Natural killer cell (primary cell): ENCODE measurements at regions not wholly inside any gene's neighbourhood (a gene's known extent, or its start where the extent isn't known, plus 50 kb on each side); places are given as distances from the start of the nearest gene placed in this dataset.

Source experiments
- ATAC-seq, 3 donors: fragments of 150-1000 bp in 2 of 3; fragments of 200-7000 bp in 1 of 3; cut with Tn5 transposase; 1 replicate in 1 of 3; 2 replicates in 2 of 3; pipeline ENCODE4 v1.10.0; 2021; ENCODE audit warnings: mild to moderate bottlenecking in 2 of 3, moderate library complexity in 2 of 3
- DNase-seq, 2 donors: peaks; one replicate each; pipeline versions ENCODE4 v3.0.0 to v3.0.0-alpha.2; 2013 to 2021; ENCODE audit warnings: mixed read lengths in 1 of 2
- H3K27ac ChIP-seq: one replicate; pipeline ENCODE4 v1.5.1; 2013; ENCODE audit warnings: mild to moderate bottlenecking, low read length
- H3K27me3 ChIP-seq: one replicate; pipeline ENCODE4 v1.6.1; 2013; ENCODE audit warnings: low read length; ENCODE audit not compliant: control insufficient read depth, insufficient read depth
- H3K36me3 ChIP-seq: one replicate; pipeline ENCODE4 v1.6.1; 2013; ENCODE audit warnings: low read length; ENCODE audit not compliant: control insufficient read depth, insufficient read depth
- H3K4me1 ChIP-seq: one replicate; pipeline ENCODE4 v1.6.1; 2013; ENCODE audit warnings: low read length; ENCODE audit not compliant: control insufficient read depth, insufficient read depth
- H3K4me3 ChIP-seq: one replicate; pipeline ENCODE4 v1.5.1; 2013; ENCODE audit warnings: low read length
- H3K9me3 ChIP-seq: one replicate; pipeline ENCODE4 v1.6.1; 2013; ENCODE audit warnings: low read length; ENCODE audit not compliant: control insufficient read depth, insufficient read depth
- H3K27ac Mint-ChIP-seq, 2 donors: one replicate each; pipeline ENCODE4 v1.8.0; 2022; ENCODE audit warnings: mild to moderate bottlenecking in 2 of 2, mixed read lengths in 2 of 2, moderate library complexity in 1 of 2
- H3K27me3 Mint-ChIP-seq, 2 donors: one replicate each; pipeline ENCODE4 v1.8.0; 2022; ENCODE audit warnings: low read depth in 2 of 2, mixed read lengths in 2 of 2
- H3K36me3 Mint-ChIP-seq: one replicate; pipeline ENCODE4 v1.8.0; 2022; ENCODE audit warnings: mixed read lengths
- H3K4me1 Mint-ChIP-seq, 2 donors: one replicate each; pipeline ENCODE4 v1.8.0; 2022; ENCODE audit warnings: mixed read lengths in 2 of 2
- H3K4me3 Mint-ChIP-seq: one replicate; pipeline ENCODE4 v1.8.0; 2022; ENCODE audit warnings: mild to moderate bottlenecking, moderate library complexity, mixed read lengths
- H3K9me3 Mint-ChIP-seq, 2 donors: one replicate each; pipeline ENCODE4 v1.8.0; 2022; ENCODE audit warnings: mixed read lengths in 2 of 2
- WGBS: methylation state at CpG from one replicate; pipeline ENCODE4 v1.1.7; 2013; ENCODE audit warnings: missing lambda C conversion rate; ENCODE audit not compliant: insufficient coverage; 5-methylcytosine and 5-hydroxymethylcytosine counted together
- intact Hi-C: fragments of 100-400 bp; cut with micrococcal nuclease; formaldehyde crosslinking; loops from one replicate; pipeline ENCODE4 v1.14.2; 2022
- TF ChIP-seq, protein P1 (sequence below): fragments of 200-600 bp; IDR thresholded peaks from one replicate; pipeline ENCODE4 v1.8.0; 2022; ENCODE audit warnings: antibody characterized with exemption

DNA sequence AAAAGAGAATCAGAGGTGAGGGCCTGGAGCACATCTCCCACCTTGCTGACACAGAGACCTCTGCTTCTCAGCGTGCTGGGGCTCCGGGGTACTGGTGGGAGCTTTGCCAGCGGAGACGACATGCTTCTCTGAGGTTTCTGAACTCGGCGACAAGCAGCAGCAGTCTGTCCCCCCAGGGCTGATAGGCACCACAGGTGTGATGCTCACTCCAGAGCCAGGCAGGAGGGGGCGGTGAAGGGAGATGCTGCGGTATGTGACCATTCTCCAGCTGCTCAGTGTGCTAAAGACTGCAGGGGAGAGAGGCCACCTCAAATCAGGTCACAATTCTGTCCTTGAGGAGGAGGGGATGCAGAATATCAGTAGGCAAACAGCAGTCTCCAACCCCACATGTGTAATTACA, 219.9 kb downstream of the ALDH8A1 start:
- 93% methylated on average over 8 of the region's 8 CpGs for WGBS
- Histone ChIP-seq H3K27ac (no peak overlapping the region), H3K9me3 (no peaks in the 10 kb centered on the region), H3K4me1 (no peaks in the 10 kb centered on the region), H3K27me3 (peaks cover 2% of the 10 kb centered on the region), H3K36me3 (no peaks in the 10 kb centered on the region), H3K4me3 (no peak overlapping the region)
- intact Hi-C loops, result no loop called here
- Mint-ChIP-seq H3K4me1 (no peaks in the 10 kb centered on the region), H3K27me3 (peaks cover 0 to 6% of the 10 kb centered on the region in 2 donors), H3K27ac (no peak overlapping the region), H3K36me3 (no peaks in the 10 kb centered on the region), H3K4me3 (no peak overlapping the region), H3K9me3 (no peaks in the 10 kb centered on the region)
- ATAC-seq (no peak), DNase-seq (no peak)
- TF ChIP-seq, protein P1, sequence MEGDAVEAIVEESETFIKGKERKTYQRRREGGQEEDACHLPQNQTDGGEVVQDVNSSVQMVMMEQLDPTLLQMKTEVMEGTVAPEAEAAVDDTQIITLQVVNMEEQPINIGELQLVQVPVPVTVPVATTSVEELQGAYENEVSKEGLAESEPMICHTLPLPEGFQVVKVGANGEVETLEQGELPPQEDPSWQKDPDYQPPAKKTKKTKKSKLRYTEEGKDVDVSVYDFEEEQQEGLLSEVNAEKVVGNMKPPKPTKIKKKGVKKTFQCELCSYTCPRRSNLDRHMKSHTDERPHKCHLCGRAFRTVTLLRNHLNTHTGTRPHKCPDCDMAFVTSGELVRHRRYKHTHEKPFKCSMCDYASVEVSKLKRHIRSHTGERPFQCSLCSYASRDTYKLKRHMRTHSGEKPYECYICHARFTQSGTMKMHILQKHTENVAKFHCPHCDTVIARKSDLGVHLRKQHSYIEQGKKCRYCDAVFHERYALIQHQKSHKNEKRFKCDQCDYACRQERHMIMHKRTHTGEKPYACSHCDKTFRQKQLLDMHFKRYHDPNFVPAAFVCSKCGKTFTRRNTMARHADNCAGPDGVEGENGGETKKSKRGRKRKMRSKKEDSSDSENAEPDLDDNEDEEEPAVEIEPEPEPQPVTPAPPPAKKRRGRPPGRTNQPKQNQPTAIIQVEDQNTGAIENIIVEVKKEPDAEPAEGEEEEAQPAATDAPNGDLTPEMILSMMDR, result no peak

GRCh38 chr6:134729561-134729960, 220.3 kb downstream of the ALDH8A1 start:
- TF ChIP-seq, protein P1, result no peak
- no peak overlapping the region for H3K4me3 Mint-ChIP-seq
- H3K36me3 Mint-ChIP-seq, result no peaks in the 10 kb centered on the region
- DNase-seq, result no peak
- 72% methylated on average over 2 of the region's 4 CpGs for WGBS
- H3K9me3 Mint-ChIP-seq, result no peaks in the 10 kb centered on the region
- H3K27ac ChIP-seq, result no peak overlapping the region
- H3K9me3 ChIP-seq, result no peaks in the 10 kb centered on the region
- peaks cover 2% of the 10 kb centered on the region for H3K27me3 ChIP-seq
- H3K4me1 Mint-ChIP-seq, result no peaks in the 10 kb centered on the region
- H3K4me1 ChIP-seq, result no peaks in the 10 kb centered on the region
- intact Hi-C loops, result no loop called here
- H3K27me3 Mint-ChIP-seq, result peaks cover 0 to 6% of the 10 kb centered on the region in 2 donors
- H3K4me3 ChIP-seq, result no peak overlapping the region
- no peak overlapping the region for H3K27ac Mint-ChIP-seq
- no peak for ATAC-seq
- H3K36me3 ChIP-seq, result no peaks in the 10 kb centered on the region

- ATAC-seq (no peak), DNase-seq (no peak)
- Mint-ChIP-seq H3K27me3 (peaks cover 0 to 6% of the 10 kb centered on the region in 2 donors), H3K4me1 (no peaks in the 10 kb centered on the region), H3K27ac (no peak overlapping the region), H3K36me3 (no peaks in the 10 kb centered on the region), H3K4me3 (no peak overlapping the region), H3K9me3 (no peaks in the 10 kb centered on the region)
- TF ChIP-seq, protein P1, result no peak
- no peaks in the 10 kb centered on the region for H3K27me3 ChIP-seq
- intact Hi-C loops, result no loop called here
- H3K4me1 ChIP-seq, result no peaks in the 10 kb centered on the region
- no peaks in the 10 kb centered on the region for H3K36me3 ChIP-seq
- WGBS, result no CpG with 5 or more reads among the region's 2 CpGs
- H3K4me3 ChIP-seq, result no peak overlapping the region
- H3K9me3 ChIP-seq, result no peaks in the 10 kb centered on the region
- H3K27ac ChIP-seq, result no peak overlapping the region
Measured at GRCh38 chr6:134727081-134727480, 222.8 kb downstream of the ALDH8A1 start.

DNA sequence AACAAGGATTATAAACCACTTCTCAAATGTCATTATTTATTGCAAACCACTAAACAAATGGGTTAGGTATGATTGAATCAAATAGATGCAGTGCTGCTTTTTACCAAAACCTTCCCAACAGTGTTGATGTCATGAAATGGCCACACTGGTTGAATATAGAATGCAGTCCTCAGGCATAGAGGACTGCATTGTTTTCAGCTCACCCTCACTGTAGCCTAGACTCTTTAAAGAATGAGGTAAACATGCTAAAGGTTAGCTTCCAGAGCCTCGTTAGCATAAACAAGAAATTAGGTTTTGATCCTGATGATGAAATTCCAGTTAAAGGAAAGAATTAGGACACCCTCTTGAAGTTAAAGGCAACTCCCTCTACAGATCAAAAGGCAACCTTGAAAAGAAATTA, 224.3 kb downstream of the ALDH8A1 start:
- Histone ChIP-seq H3K9me3 (no peaks in the 10 kb centered on the region), H3K27me3 (no peaks in the 10 kb centered on the region), H3K27ac (no peak overlapping the region), H3K4me3 (no peak overlapping the region), H3K36me3 (no peaks in the 10 kb centered on the region), H3K4me1 (no peaks in the 10 kb centered on the region)
- TF ChIP-seq, protein P1, result no peak
- WGBS, result 71% methylated on average over 1 of the region's 1 CpG
- no peak overlapping the region for H3K4me3 Mint-ChIP-seq
- H3K4me1 Mint-ChIP-seq, result no peaks in the 10 kb centered on the region
- DNase-seq (no peak), ATAC-seq (no peak)
- no peaks in the 10 kb centered on the region for H3K9me3 Mint-ChIP-seq
- intact Hi-C loops, result no loop called here
- H3K27ac Mint-ChIP-seq, result no peak overlapping the region
- H3K36me3 Mint-ChIP-seq, result no peaks in the 10 kb centered on the region
- peaks cover 0 to 6% of the 10 kb centered on the region in 2 donors for H3K27me3 Mint-ChIP-seq
